COLO668 (cell line): ENCODE measurements at regions not wholly inside any gene's neighbourhood (a gene's known extent, or its start where the extent isn't known, plus 50 kb on each side); places are given as distances from the start of the nearest gene placed in this dataset.

Experiments
- DNase-seq: peaks from one replicate; lab custom pipeline; 2025; ENCODE audit not compliant: unreplicated experiment; lab: John Stamatoyannopoulos, UW

GRCh38 chr2:70397186-70397585 lies 95.3 kb upstream of the FAM136A start:
- no peak for DNase-seq

- DNase-seq: no peak
Measured at GRCh38 chr2:70396612-70397011, 94.7 kb upstream of the FAM136A start.

GRCh38 chr2:70393881-70394280 lies 92.0 kb upstream of the FAM136A start:
- no peak for DNase-seq

GRCh38 chr2:70391988-70392387 lies 90.1 kb upstream of the FAM136A start:
- no peak for DNase-seq

- DNase-seq: no peak
Measured at GRCh38 chr2:70391259-70391658, 89.4 kb upstream of the FAM136A start.

GRCh38 chr2:70388813-70389212 lies 86.9 kb upstream of the FAM136A start:
- no peak for DNase-seq

- no peak for DNase-seq
Measured at GRCh38 chr2:70388128-70388527, 86.3 kb upstream of the FAM136A start.

- DNase-seq: no peak
Measured at GRCh38 chr2:70385966-70386595, 84.2 kb upstream of the FAM136A start.

- DNase-seq: no peak
Measured at GRCh38 chr2:70385204-70385603, 83.3 kb upstream of the FAM136A start.

- peak; percentile 22 for DNase-seq
Measured at GRCh38 chr2:70381821-70382220, 80.0 kb upstream of the FAM136A start.

- DNase-seq: no peak
Measured at GRCh38 chr2:70381235-70381634, 79.4 kb upstream of the FAM136A start.

GRCh38 chr2:70380621-70381020 lies 78.8 kb upstream of the FAM136A start:
- DNase-seq: no peak

- DNase-seq: no peak
Measured at GRCh38 chr2:70374616-70375015, 72.7 kb upstream of the FAM136A start.

- DNase-seq: no peak
Measured at GRCh38 chr2:70371753-70372152, 69.9 kb upstream of the FAM136A start.

GRCh38 chr2:70369082-70369481 lies 67.2 kb upstream of the FAM136A start:
- no peak for DNase-seq

GRCh38 chr2:70368545-70368944 lies 66.7 kb upstream of the FAM136A start:
- DNase-seq: no peak

GRCh38 chr2:70367722-70368323 lies 66.0 kb upstream of the FAM136A start:
- no peak for DNase-seq

GRCh38 chr2:70362661-70363060 lies 60.8 kb upstream of the FAM136A start:
- peak; percentile 54 for DNase-seq

GRCh38 chr2:70360661-70361270 lies 58.9 kb upstream of the FAM136A start:
- DNase-seq: no peak

GRCh38 chr2:70357684-70358071 lies 55.8 kb upstream of the FAM136A start:
- DNase-seq: no peak

- no peak for DNase-seq
Measured at GRCh38 chr2:70356941-70357683, 55.2 kb upstream of the FAM136A start.
